Islet of Langerhans (tissue), 1 donor: ENCODE measurements at regions not wholly inside any gene's neighbourhood (a gene's known extent, or its start where the extent isn't known, plus 50 kb on each side); places are given as distances from the start of the nearest gene placed in this dataset.
A peak's percentile ranks its signal among the peaks of the same experiment; 100 is the strongest.
"Not testable (repeated sequence)": the region's sequence is repeated elsewhere in the genome, so short reads cannot be mapped to it uniquely, and the experiment has no call there.

Source experiments
- FAIRE-seq: peaks from one replicate; lab custom pipeline; 2011; peaks lifted over from hg19 to GRCh38; lab: Jason Lieb, UNC

- peak; percentile 70 for FAIRE-seq
Measured at GRCh38 chr22:40094485-40094884, 83.2 kb upstream of the TNRC6B start.

GRCh38 chr22:40099887-40100286 lies 77.8 kb upstream of the TNRC6B start:
- FAIRE-seq, result not testable (repeated sequence)

GRCh38 chr22:40105755-40106154 lies 72.0 kb upstream of the TNRC6B start:
- FAIRE-seq, result no peak

GRCh38 chr22:40107244-40107643 lies 70.5 kb upstream of the TNRC6B start:
- peak; percentile 91 for FAIRE-seq

GRCh38 chr22:40107851-40108378 lies 69.8 kb upstream of the TNRC6B start:
- FAIRE-seq, result no peak

- no peak for FAIRE-seq
Measured at GRCh38 chr22:40108396-40108795, 69.3 kb upstream of the TNRC6B start.

GRCh38 chr22:40108926-40109325 lies 68.8 kb upstream of the TNRC6B start:
- not testable (repeated sequence) for FAIRE-seq

- no peak for FAIRE-seq
Measured at GRCh38 chr22:40111451-40111850, 66.3 kb upstream of the TNRC6B start.

GRCh38 chr22:40112595-40112994 lies 65.1 kb upstream of the TNRC6B start:
- no peak for FAIRE-seq

GRCh38 chr22:40113696-40114095 lies 64.0 kb upstream of the TNRC6B start:
- no peak for FAIRE-seq

GRCh38 chr22:40114411-40114810 lies 63.3 kb upstream of the TNRC6B start:
- FAIRE-seq, result no peak

- FAIRE-seq, result no peak
Measured at GRCh38 chr22:40116496-40117200, 61.1 kb upstream of the TNRC6B start.

GRCh38 chr22:40118979-40119378 lies 58.7 kb upstream of the TNRC6B start:
- no peak for FAIRE-seq

GRCh38 chr22:40120848-40121247 lies 56.9 kb upstream of the TNRC6B start:
- no peak for FAIRE-seq

- FAIRE-seq, result peak; percentile 92
Measured at GRCh38 chr22:40121461-40121860, 56.3 kb upstream of the TNRC6B start.

GRCh38 chr22:40122792-40123191 lies 54.9 kb upstream of the TNRC6B start:
- no peak for FAIRE-seq

- no peak for FAIRE-seq
Measured at GRCh38 chr22:40123387-40123786, 54.3 kb upstream of the TNRC6B start.
